HepG2 (cell line): ENCODE measurements at regions not wholly inside any gene's neighbourhood (a gene's known extent, or its start where the extent isn't known, plus 50 kb on each side); places are given as distances from the start of the nearest gene placed in this dataset.
A peak's percentile ranks its signal among the peaks of the same experiment; 100 is the strongest.

ENCODE experiments used
- AGO1 ChIP-seq: fragments of 200-400 bp; formaldehyde crosslinking; IDR thresholded peaks from 2 replicates; pipeline ENCODE4 v1.6.1; 2017; ENCODE audit warnings: mild to moderate bottlenecking, low read depth, low read length, moderate library complexity; ENCODE audit not compliant: poor library complexity, severe bottlenecking
- DMTF1 ChIP-seq: sonication (generic); formaldehyde crosslinking; IDR thresholded peaks from 2 replicates; pipeline ENCODE4 v1.4.0; 2020; ENCODE audit warnings: mild to moderate bottlenecking, missing genetic modification reagents
- HIVEP1 ChIP-seq: sonication (generic); formaldehyde crosslinking; IDR thresholded peaks from 2 replicates; pipeline ENCODE4 v1.4.0; 2020; ENCODE audit warnings: mild to moderate bottlenecking, missing genetic modification reagents
- MAFF ChIP-seq: IDR thresholded peaks from 2 replicates; pipeline ENCODE4 v1.6.1; 2011; ENCODE audit warnings: low read depth, low read length, improper control_type of control experiment
- MLLT10 ChIP-seq: sonication (generic); formaldehyde crosslinking; IDR thresholded peaks from 2 replicates; pipeline ENCODE4 v1.4.0; 2020; ENCODE audit warnings: missing genetic modification reagents
- MXD1 ChIP-seq: sonication (generic); formaldehyde crosslinking; IDR thresholded peaks from 2 replicates; pipeline ENCODE4 v1.4.0; 2020; ENCODE audit warnings: mild to moderate bottlenecking, missing genetic modification reagents
- NFIC ChIP-seq: IDR thresholded peaks from 2 replicates; pipeline ENCODE4 v1.6.1; 2012; ENCODE audit warnings: mild to moderate bottlenecking, low read length, inconsistent platforms
- NFYC ChIP-seq: IDR thresholded peaks from 2 replicates; pipeline ENCODE4 v1.6.1; 2016; ENCODE audit warnings: missing genetic modification reagents, missing compliant biosample characterization
- RAD51 ChIP-seq: fragments of 450-650 bp; IDR thresholded peaks from 2 replicates; pipeline ENCODE4 v1.6.1; 2016; ENCODE audit warnings: borderline replicate concordance
- RORA ChIP-seq: sonication (generic); formaldehyde crosslinking; IDR thresholded peaks from 2 replicates; pipeline ENCODE4 v1.5.0; 2020; ENCODE audit warnings: mild to moderate bottlenecking, missing genetic modification reagents, moderate library complexity
- SMC3 ChIP-seq: IDR thresholded peaks from 2 replicates; pipeline ENCODE4 v1.6.1; 2011; ENCODE audit warnings: low read length, improper control_type of control experiment
- SP5 ChIP-seq: IDR thresholded peaks from 2 replicates; pipeline ENCODE4 v1.6.1; 2016; ENCODE audit warnings: low read depth, borderline replicate concordance
- SRSF4 ChIP-seq: fragments of 200-400 bp; formaldehyde crosslinking; IDR thresholded peaks from one replicate; pipeline ENCODE4 v1.6.1; 2018; ENCODE audit warnings: mild to moderate bottlenecking, low read depth, low read length, moderate library complexity; ENCODE audit not compliant: poor library complexity, severe bottlenecking
- STAG1 ChIP-seq: sonication (generic); formaldehyde crosslinking; IDR thresholded peaks from 2 replicates; pipeline ENCODE4 v1.4.0; 2020; ENCODE audit warnings: missing genetic modification reagents
- STAT6 ChIP-seq: sonication (generic); formaldehyde crosslinking; IDR thresholded peaks from 2 replicates; pipeline ENCODE4 v1.4.0; 2020; ENCODE audit warnings: missing genetic modification reagents, mild to moderate bottlenecking, borderline replicate concordance
- TARDBP ChIP-seq: sonication (generic); formaldehyde crosslinking; IDR thresholded peaks from 2 replicates; pipeline ENCODE4 v1.8.0; 2022; ENCODE audit warnings: mild to moderate bottlenecking, missing genetic modification reagents
- TOPORS ChIP-seq: sonication (generic); formaldehyde crosslinking; IDR thresholded peaks from 2 replicates; pipeline ENCODE4 v1.8.0; 2023; ENCODE audit warnings: mild to moderate bottlenecking, missing genetic modification reagents
- TSC22D2 ChIP-seq: sonication (generic); formaldehyde crosslinking; IDR thresholded peaks from 2 replicates; pipeline ENCODE4 v1.5.1; 2020; ENCODE audit warnings: missing genetic modification reagents, mild to moderate bottlenecking, borderline replicate concordance
- ZNF331 ChIP-seq: sonication (generic); formaldehyde crosslinking; IDR thresholded peaks from 2 replicates; pipeline ENCODE4 v1.4.0; 2020; ENCODE audit warnings: missing genetic modification reagents
- ZNF382 ChIP-seq: sonication (generic); formaldehyde crosslinking; IDR thresholded peaks from 2 replicates; pipeline ENCODE4 v1.5.0; 2020; ENCODE audit warnings: missing genetic modification reagents, mild to moderate bottlenecking, borderline replicate concordance
- ZNF512 ChIP-seq: sonication (generic); formaldehyde crosslinking; IDR thresholded peaks from 2 replicates; pipeline ENCODE4 v1.4.0; 2020; ENCODE audit warnings: mild to moderate bottlenecking, missing genetic modification reagents
- ZNF619 ChIP-seq: sonication (generic); formaldehyde crosslinking; IDR thresholded peaks from 2 replicates; pipeline ENCODE4 v1.4.0; 2020; ENCODE audit warnings: mild to moderate bottlenecking, missing genetic modification reagents
- ZNF704 ChIP-seq: sonication (generic); formaldehyde crosslinking; IDR thresholded peaks from 2 replicates; pipeline ENCODE4 v1.8.1; 2023; ENCODE audit warnings: mild to moderate bottlenecking, inconsistent platforms, moderate library complexity, missing genetic modification reagents, borderline replicate concordance
- ZSCAN12 ChIP-seq: sonication (generic); formaldehyde crosslinking; IDR thresholded peaks from 2 replicates; pipeline ENCODE4 v1.9.0; 2021; ENCODE audit warnings: mild to moderate bottlenecking, missing genetic modification reagents

GRCh38 chr1:219310181-219310728 lies 136.6 kb downstream of the LYPLAL1 start (continued):
- TF ChIP-seq ZSCAN12 (CRISPR knock-in tag) (no peak), ZNF331 (peak; percentile 74; the same call in 1 of the 2 replicates), TARDBP (CRISPR knock-in tag) (peak; percentile 46; the same call in 1 of the 2 replicates), SMC3 (no peak), NFIC (peak; percentile 99), ZNF512 (CRISPR knock-in tag) (no peak), ZNF704 (CRISPR knock-in tag) (no peak), NFYC (CRISPR knock-in tag) (no peak), DMTF1 (CRISPR knock-in tag) (no peak), STAT6 (peak; percentile 83; the same call in 1 of the 2 replicates), HIVEP1 (CRISPR knock-in tag) (no peak), MXD1 (CRISPR knock-in tag) (no peak), RAD51 (no peak), ZNF382 (no peak), TOPORS (CRISPR knock-in tag) (no peak), MLLT10 (CRISPR knock-in tag) (no peak), STAG1 (CRISPR knock-in tag) (peak; percentile 16; the same call in 1 of the 2 replicates), ZNF619 (no peak), RORA (CRISPR knock-in tag) (no peak), SRSF4 (no peak), SP5 (CRISPR knock-in tag) (peak; percentile 64; the same call in 1 of the 2 replicates), AGO1 (no peak), MAFF (0 out of 2 replicates have a peak, but pooled peaks have one; percentile 15), TSC22D2 (CRISPR knock-in tag) (no peak)
